HFF-Myc (cell line): ENCODE measurements at regions not wholly inside any gene's neighbourhood (a gene's known extent, or its start where the extent isn't known, plus 50 kb on each side); places are given as distances from the start of the nearest gene placed in this dataset.

Experiments
- DNase-seq: peaks from one replicate; pipeline ENCODE4 v3.0.0-alpha.2; 2011; ENCODE audit warnings: low read depth; ENCODE audit errors: extremely low read depth
- H3K4me3 ChIP-seq: replicated peaks from 2 replicates; pipeline ENCODE4 v1.5.1; 2011; ENCODE audit warnings: low read depth, mild to moderate bottlenecking, control low read depth, low read length
- TF ChIP-seq, protein P1 (sequence below): IDR thresholded peaks from 2 replicates; pipeline ENCODE4 v1.5.1; 2012; ENCODE audit warnings: mild to moderate bottlenecking, low read depth, low read length, control low read depth; ENCODE audit errors: missing control alignments

- H3K4me3 ChIP-seq = no peak overlapping the region
- TF ChIP-seq, protein P1, sequence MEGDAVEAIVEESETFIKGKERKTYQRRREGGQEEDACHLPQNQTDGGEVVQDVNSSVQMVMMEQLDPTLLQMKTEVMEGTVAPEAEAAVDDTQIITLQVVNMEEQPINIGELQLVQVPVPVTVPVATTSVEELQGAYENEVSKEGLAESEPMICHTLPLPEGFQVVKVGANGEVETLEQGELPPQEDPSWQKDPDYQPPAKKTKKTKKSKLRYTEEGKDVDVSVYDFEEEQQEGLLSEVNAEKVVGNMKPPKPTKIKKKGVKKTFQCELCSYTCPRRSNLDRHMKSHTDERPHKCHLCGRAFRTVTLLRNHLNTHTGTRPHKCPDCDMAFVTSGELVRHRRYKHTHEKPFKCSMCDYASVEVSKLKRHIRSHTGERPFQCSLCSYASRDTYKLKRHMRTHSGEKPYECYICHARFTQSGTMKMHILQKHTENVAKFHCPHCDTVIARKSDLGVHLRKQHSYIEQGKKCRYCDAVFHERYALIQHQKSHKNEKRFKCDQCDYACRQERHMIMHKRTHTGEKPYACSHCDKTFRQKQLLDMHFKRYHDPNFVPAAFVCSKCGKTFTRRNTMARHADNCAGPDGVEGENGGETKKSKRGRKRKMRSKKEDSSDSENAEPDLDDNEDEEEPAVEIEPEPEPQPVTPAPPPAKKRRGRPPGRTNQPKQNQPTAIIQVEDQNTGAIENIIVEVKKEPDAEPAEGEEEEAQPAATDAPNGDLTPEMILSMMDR = no peak
- no peak for DNase-seq
Measured at GRCh38 chr15:80334521-80334920, 69.7 kb upstream of the ARNT2 start.

DNA sequence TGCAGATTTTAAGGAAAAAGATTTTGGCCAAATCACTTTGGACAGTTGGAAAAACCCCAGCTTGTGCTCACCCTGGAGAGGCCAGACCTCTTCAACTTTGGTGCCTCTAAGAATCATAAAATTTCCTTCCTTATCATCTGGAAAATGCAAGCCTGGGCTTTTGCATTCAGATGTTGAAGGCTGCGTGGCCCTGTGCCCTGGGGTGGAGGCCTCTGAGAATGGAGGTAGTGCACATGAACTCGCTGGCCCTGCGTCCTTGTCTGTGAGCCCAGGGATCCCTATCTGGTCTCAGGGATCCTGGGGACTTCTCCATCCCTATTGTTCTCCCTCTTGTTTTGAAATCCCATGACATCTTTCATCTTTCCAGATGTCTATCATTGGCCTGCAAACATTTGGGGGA, 64.6 kb upstream of the ARNT2 start:
- TF ChIP-seq, protein P1 = no peak
- H3K4me3 ChIP-seq = no peak overlapping the region
- no peak for DNase-seq

- no peak for DNase-seq
- TF ChIP-seq, protein P1 = no peak
- H3K4me3 ChIP-seq = no peak overlapping the region
Measured at GRCh38 chr15:80342148-80342547, 62.0 kb upstream of the ARNT2 start.

DNA sequence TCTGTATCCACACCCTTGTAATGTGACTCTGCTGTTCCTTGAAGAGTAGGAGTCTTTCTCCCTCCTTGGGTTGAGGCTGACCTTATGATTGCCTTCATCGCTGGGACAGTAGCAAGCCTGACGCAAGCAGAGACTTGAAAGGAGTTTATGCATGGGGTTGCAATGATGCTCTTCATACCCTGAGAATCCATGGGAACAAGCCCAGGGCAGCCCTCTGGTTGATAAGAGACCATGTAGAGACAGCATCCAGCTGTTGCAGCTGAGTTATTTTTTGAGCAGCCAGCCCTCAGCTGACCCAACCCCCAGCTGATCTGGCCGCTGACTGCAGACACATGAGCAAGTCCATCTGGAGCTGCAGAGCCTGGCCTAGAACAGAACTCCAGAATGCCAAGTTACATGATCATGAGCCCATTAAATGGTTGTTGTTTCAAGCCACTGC, 60.6 kb upstream of the ARNT2 start:
- DNase-seq = no peak
- TF ChIP-seq, protein P1 = no peak
- H3K4me3 ChIP-seq = no peak overlapping the region

- no peak for DNase-seq
- TF ChIP-seq, protein P1 = no peak
- H3K4me3 ChIP-seq = no peak overlapping the region
Measured at GRCh38 chr15:80350941-80351610, 53.1 kb upstream of the ARNT2 start.
